GM21825 (cell line): ENCODE measurements at regions not wholly inside any gene's neighbourhood (a gene's known extent, or its start where the extent isn't known, plus 50 kb on each side); places are given as distances from the start of the nearest gene placed in this dataset.

ENCODE experiments used
- ATAC-seq: cut with Tn5 transposase; IDR thresholded peaks from one replicate; pipeline ENCODE4 v1.9.1; 2021; ENCODE audit warnings: mild to moderate bottlenecking, moderate library complexity; ENCODE audit not compliant: unreplicated experiment

GRCh38 chr13:74045583-74045982 lies 88.6 kb downstream of the KLF12 start:
- no peak for ATAC-seq

GRCh38 chr13:74043237-74043636 lies 91.0 kb downstream of the KLF12 start:
- ATAC-seq: no peak

- peak; percentile 86 for ATAC-seq
These were observed 94.0 kb downstream of the KLF12 start for GRCh38 chr13:74040200-74040599.

- no peak for ATAC-seq
These were observed 94.5 kb downstream of the KLF12 start for GRCh38 chr13:74039667-74040066.

GRCh38 chr13:74039154-74039553 lies 95.0 kb downstream of the KLF12 start:
- ATAC-seq: no peak

- no peak for ATAC-seq
These were observed 96.4 kb downstream of the KLF12 start for GRCh38 chr13:74037762-74038161.

- ATAC-seq: no peak
These were observed 97.8 kb downstream of the KLF12 start for GRCh38 chr13:74036373-74036772.

GRCh38 chr13:74035896-74036295 lies 98.3 kb downstream of the KLF12 start:
- no peak for ATAC-seq

GRCh38 chr13:74032325-74032724 lies 101.9 kb downstream of the KLF12 start:
- no peak for ATAC-seq

- ATAC-seq: peak; percentile 33
These were observed 106.9 kb downstream of the KLF12 start for GRCh38 chr13:74027161-74027779.

- peak; percentile 91 for ATAC-seq
These were observed 107.5 kb downstream of the KLF12 start for GRCh38 chr13:74026753-74027152.

GRCh38 chr13:74025369-74025768 lies 108.8 kb downstream of the KLF12 start:
- no peak for ATAC-seq

GRCh38 chr13:74024856-74025255 lies 109.3 kb downstream of the KLF12 start:
- no peak for ATAC-seq

- ATAC-seq: no peak
These were observed 109.9 kb downstream of the KLF12 start for GRCh38 chr13:74024314-74024713.

- ATAC-seq: no peak
These were observed 110.7 kb downstream of the KLF12 start for GRCh38 chr13:74023484-74023883.

- no peak for ATAC-seq
These were observed 112.7 kb downstream of the KLF12 start for GRCh38 chr13:74021505-74021904.

GRCh38 chr13:74018062-74018431 lies 116.2 kb downstream of the KLF12 start:
- ATAC-seq: no peak

GRCh38 chr13:74017301-74018061 lies 116.7 kb downstream of the KLF12 start:
- ATAC-seq: peak; percentile 95

GRCh38 chr13:74015137-74015536 lies 119.1 kb downstream of the KLF12 start:
- ATAC-seq: no peak

- no peak for ATAC-seq
These were observed 125.0 kb downstream of the KLF12 start for GRCh38 chr13:74009100-74009668.

GRCh38 chr13:74006666-74007065 lies 127.5 kb downstream of the KLF12 start:
- ATAC-seq: no peak
